ENCODE measurements at regions not wholly inside any gene's neighbourhood (a gene's known extent, or its start where the extent isn't known, plus 50 kb on each side); places are given as distances from the start of the nearest gene placed in this dataset.
A peak's percentile ranks its signal among the peaks of the same experiment; 100 is the strongest.
"Not testable (repeated sequence)": the region's sequence is repeated elsewhere in the genome, so short reads cannot be mapped to it uniquely, and the experiment has no call there.

GRCh38 chr1:219432191-219432606 is 180.7 kb downstream of the ZC3H11B start:
- peak in 1 of 5 experiments; percentile 47 for DNase-seq

- peak in 1 of 5 experiments; percentile 37 for DNase-seq
Measured at GRCh38 chr1:219430419-219430818, 182.5 kb downstream of the ZC3H11B start.

- no peak for DNase-seq
Measured at GRCh38 chr1:219428651-219429050, 184.3 kb downstream of the ZC3H11B start.

- DNase-seq: peak in 1 of 5 experiments; percentile 35
Measured at GRCh38 chr1:219427989-219428388, 184.9 kb downstream of the ZC3H11B start.

GRCh38 chr1:219427403-219427802 is 185.5 kb downstream of the ZC3H11B start:
- peak in 1 of 5 experiments; percentile 63 for DNase-seq

- DNase-seq: peak in 1 of 5 experiments; percentile 44
Measured at GRCh38 chr1:219422811-219423598, 189.9 kb downstream of the ZC3H11B start.

- DNase-seq: no peak
Measured at GRCh38 chr1:219420913-219421312, 192.0 kb downstream of the ZC3H11B start.

- DNase-seq: no peak
Measured at GRCh38 chr1:219419860-219420259, 193.0 kb downstream of the ZC3H11B start.

- DNase-seq: no peak
Measured at GRCh38 chr1:219419065-219419464, 193.8 kb downstream of the ZC3H11B start.

GRCh38 chr1:219417610-219418009 is 195.3 kb downstream of the ZC3H11B start:
- DNase-seq: no peak

GRCh38 chr1:219416598-219417238 is 196.2 kb downstream of the ZC3H11B start:
- peak in 4 of 5 experiments; percentile 3 to 51 (median 30) for DNase-seq

GRCh38 chr1:219415915-219416314 is 197.0 kb downstream of the ZC3H11B start:
- DNase-seq: no peak

GRCh38 chr1:219415433-219415832 is 197.5 kb downstream of the ZC3H11B start:
- DNase-seq: no peak

- DNase-seq: no peak
Measured at GRCh38 chr1:219414250-219414649, 198.7 kb downstream of the ZC3H11B start.

- no peak for DNase-seq
Measured at GRCh38 chr1:219413536-219413935, 199.4 kb downstream of the ZC3H11B start.

- no peak for DNase-seq
Measured at GRCh38 chr1:219412772-219413171, 200.1 kb downstream of the ZC3H11B start.

- DNase-seq: not testable (repeated sequence)
Measured at GRCh38 chr1:219410721-219411120, 202.2 kb downstream of the ZC3H11B start.

GRCh38 chr1:219405531-219406331 is 207.2 kb downstream of the ZC3H11B start:
- no peak for DNase-seq

- no peak for DNase-seq
Measured at GRCh38 chr1:219404629-219405028, 208.3 kb downstream of the ZC3H11B start.

GRCh38 chr1:219402925-219403324 is 210.0 kb downstream of the ZC3H11B start:
- no peak for DNase-seq

GRCh38 chr1:219401724-219402625 is 210.9 kb downstream of the ZC3H11B start:
- no peak for DNase-seq

- no peak for DNase-seq
Measured at GRCh38 chr1:219399446-219399845, 213.5 kb downstream of the ZC3H11B start.
